GM18498 (cell line): ENCODE measurements at regions not wholly inside any gene's neighbourhood (a gene's known extent, or its start where the extent isn't known, plus 50 kb on each side); places are given as distances from the start of the nearest gene placed in this dataset.

ENCODE experiments used
- ATAC-seq: cut with Tn5 transposase; IDR thresholded peaks from one replicate; pipeline ENCODE4 v1.9.1; 2021; ENCODE audit warnings: mild to moderate bottlenecking, moderate library complexity; ENCODE audit not compliant: unreplicated experiment

DNA sequence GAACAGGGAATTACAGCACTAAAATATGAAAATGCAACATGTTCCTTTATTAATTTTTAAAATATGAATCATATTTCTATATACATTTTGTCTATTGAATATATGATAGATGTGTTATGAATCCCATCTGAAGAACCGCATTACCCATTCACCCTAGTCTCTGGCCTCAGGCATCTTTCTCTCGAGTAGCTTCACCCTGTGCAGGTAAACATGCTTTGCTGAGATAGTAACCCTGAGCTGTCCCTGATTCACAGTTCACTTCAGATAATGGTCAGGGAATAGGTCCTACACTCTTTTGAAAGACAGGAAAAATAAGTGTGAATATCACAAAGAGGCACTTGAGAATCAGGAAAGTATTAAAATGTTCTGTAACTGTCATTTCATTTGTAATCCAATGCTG lies 766.8 kb downstream of the IRX1 start:
- no peak for ATAC-seq

GRCh38 chr5:4363045-4363444 lies 767.4 kb downstream of the IRX1 start:
- no peak for ATAC-seq

- no peak for ATAC-seq
Observed at GRCh38 chr5:4366628-4367027, 771.0 kb downstream of the IRX1 start.

- ATAC-seq = no peak
Observed at GRCh38 chr5:4370218-4370617, 769.9 kb upstream of the ADAMTS16 start.

GRCh38 chr5:4372481-4372880 lies 767.6 kb upstream of the ADAMTS16 start:
- ATAC-seq = no peak

- ATAC-seq = no peak
Observed at GRCh38 chr5:4373051-4373820, 766.9 kb upstream of the ADAMTS16 start.

GRCh38 chr5:4374866-4375265 lies 765.3 kb upstream of the ADAMTS16 start:
- ATAC-seq = no peak

GRCh38 chr5:4375640-4376039 lies 764.5 kb upstream of the ADAMTS16 start:
- ATAC-seq = no peak

DNA sequence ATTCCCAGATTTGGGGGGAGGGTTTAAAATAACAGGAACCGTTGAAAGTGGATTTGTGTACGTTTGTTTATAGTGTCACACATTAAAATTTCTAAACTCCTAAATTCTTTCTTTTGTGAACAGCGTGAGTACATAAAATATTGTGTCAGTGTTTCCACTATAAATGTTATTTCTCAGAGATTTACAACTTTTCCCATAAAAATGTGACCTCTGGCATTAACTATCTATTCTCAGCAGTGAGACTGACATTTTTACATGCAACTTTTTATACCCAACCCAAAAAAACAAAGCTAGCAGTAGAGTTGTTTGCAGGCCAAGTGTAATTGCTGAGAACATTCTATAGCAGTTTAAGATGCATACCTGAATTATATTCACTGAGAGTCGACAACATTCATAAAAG lies 757.0 kb upstream of the ADAMTS16 start:
- no peak for ATAC-seq

- ATAC-seq = no peak
Observed at GRCh38 chr5:4383518-4384198, 756.5 kb upstream of the ADAMTS16 start.

GRCh38 chr5:4384649-4385048 lies 755.5 kb upstream of the ADAMTS16 start:
- no peak for ATAC-seq

DNA sequence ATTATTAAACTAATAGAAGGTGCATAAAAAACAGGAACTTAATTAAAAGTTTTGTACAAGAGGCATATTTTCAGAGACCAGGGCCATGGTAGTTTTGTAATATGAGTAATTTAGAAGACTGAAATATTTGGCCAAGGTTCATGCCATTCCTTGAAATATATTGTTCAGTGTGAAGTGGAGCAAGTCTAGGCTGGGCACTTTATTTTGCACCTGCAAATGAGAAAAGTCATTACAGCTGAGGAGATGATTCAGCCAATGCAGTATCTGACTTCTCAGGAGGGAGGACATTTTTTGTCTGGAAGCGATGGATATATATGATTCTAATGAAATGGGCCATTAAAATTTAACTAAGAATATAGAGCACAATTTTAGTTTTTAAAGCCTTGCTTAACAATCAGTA lies 754.0 kb upstream of the ADAMTS16 start:
- ATAC-seq = no peak

- ATAC-seq = no peak
Observed at GRCh38 chr5:4387290-4387689, 752.8 kb upstream of the ADAMTS16 start.

DNA sequence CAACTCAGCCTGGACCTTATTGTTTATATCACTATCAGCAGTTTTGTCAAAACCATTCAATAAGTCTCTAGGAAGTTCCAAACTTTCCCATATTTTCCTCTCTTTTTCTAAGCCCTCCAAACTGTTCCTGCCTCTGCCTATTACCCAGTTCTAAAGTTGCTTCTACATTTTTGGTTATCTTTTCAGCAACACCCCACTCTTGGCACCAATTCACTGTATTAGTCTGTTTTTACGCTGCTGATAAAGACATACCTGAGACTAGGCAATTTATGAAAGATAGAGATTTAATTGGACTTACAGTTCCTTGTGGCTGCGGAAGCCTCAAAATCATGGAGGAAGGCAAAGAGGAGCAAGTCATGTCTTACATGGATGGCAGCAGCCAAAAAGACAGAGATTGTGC lies 744.4 kb upstream of the ADAMTS16 start:
- ATAC-seq = no peak

DNA sequence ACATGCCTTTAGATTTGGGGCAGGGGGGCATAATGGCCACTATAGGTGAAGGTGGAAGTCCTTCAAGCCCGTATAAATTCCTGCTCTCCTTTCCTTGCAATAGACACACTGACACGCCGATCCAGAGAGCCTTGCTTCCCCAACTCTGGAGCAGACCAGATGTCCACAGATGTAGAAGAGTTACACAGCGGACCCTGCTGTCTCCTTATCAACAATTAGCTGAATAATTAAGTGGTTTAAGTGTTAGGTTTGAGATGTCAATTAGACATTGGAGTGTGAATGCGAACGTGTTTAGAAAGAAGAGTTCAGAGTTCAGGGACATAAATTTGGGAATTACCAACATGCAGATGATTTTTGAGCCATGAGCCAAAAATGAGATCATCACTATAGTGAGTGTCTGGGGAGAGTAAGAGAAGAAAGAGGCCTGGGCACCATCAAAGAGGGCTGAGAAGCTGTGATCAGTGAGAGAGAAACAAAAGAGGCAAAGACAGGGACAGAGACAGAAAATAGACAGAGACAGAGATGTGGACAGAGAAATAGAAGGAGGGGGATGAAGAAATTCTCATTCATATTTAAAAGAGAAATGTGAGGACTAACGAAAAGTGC lies 734.4 kb upstream of the ADAMTS16 start:
- no peak for ATAC-seq

- no peak for ATAC-seq
Observed at GRCh38 chr5:4410151-4410550, 730.0 kb upstream of the ADAMTS16 start.

DNA sequence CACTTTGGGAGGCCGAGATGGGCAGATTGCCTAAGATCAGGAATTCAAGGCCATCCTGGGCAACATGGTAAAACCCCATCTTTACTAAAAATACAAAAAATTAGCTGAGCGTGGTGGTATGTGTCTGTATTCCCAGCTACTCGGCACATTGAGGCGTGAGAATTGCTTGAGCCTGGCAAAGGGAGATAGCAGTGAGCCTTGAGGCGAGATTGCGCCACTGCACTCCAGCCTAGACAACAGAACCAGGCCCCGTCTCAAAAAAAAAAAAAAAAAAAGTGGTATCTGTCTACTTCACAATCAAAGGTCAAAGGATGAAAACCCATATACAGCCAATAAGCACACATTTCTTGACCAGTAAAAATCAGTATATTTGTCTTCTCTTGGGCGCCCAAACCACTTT lies 728.5 kb upstream of the ADAMTS16 start:
- no peak for ATAC-seq

DNA sequence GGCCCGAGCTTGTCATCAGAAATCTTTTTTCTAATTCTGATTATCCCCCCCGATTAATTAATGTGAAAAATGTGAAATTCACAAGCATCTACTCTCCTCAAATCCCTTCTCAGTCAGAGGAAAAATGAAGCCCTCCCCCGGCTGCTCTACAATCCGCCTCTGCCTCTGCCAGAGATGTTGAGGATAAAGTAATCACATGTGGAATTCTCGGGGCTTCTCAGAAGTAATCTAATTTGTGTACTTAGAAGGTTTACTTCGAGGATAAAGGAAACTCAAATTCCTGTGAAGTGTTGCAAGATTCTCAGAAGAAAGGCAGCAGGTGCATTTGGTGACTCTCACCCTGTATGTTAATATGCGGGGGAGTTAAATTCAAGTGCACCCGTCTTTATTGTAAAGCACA lies 726.1 kb upstream of the ADAMTS16 start:
- no peak for ATAC-seq

DNA sequence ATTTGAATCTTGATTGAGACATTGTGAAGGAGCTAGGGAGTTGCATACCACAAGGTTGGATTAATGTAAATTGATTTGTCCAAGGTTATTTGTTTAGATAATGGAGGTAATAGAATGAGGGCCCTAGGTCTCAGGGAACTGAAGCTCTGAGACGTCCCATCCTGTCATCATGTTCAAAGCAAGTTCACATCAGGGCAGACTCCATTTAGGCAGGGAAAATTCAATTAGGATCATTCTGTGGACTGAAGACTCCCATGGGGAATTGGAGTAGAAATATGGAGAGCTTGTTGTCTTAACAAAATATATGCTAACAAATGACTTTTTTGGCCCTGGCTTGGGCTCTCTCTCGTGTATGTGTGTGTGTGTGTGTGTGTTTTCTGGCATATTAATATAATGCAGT lies 722.0 kb upstream of the ADAMTS16 start:
- no peak for ATAC-seq

- ATAC-seq = no peak
Observed at GRCh38 chr5:4419281-4419680, 720.8 kb upstream of the ADAMTS16 start.

- ATAC-seq = no peak
Observed at GRCh38 chr5:4420177-4420576, 720.0 kb upstream of the ADAMTS16 start.

GRCh38 chr5:4420681-4421080 lies 719.4 kb upstream of the ADAMTS16 start:
- no peak for ATAC-seq
